H1 (cell line): ENCODE measurements at regions not wholly inside any gene's neighbourhood (a gene's known extent, or its start where the extent isn't known, plus 50 kb on each side); places are given as distances from the start of the nearest gene placed in this dataset.

Experiments used
- ATF2 ChIP-seq: IDR thresholded peaks from 2 replicates; pipeline ENCODE4 v1.6.1; 2012; ENCODE audit warnings: low read length, inconsistent platforms
- CHD7 ChIP-seq: fragments of 300-600 bp; sonication (generic); IDR thresholded peaks from 2 replicates; pipeline ENCODE4 v1.7.1; 2012; ENCODE audit warnings: low read length, moderate library complexity, mild to moderate bottlenecking, inconsistent platforms; ENCODE audit not compliant: insufficient replicate concordance
- CTCF ChIP-seq, 3 experiments: IDR thresholded peaks; 1 replicate in 2 of 3; 2 replicates in 1 of 3; pipeline versions ENCODE4 v1.5.1 to v1.6.1; 2011; ENCODE audit warnings: low read length in 3 of 3, mild to moderate bottlenecking in 3 of 3, inconsistent platforms in 2 of 3, low read depth in 1 of 3, moderate library complexity in 1 of 3; ENCODE audit not compliant: insufficient read depth in 1 of 3; ENCODE audit errors: control extremely low read depth in 1 of 3
- NRF1 ChIP-seq: IDR thresholded peaks from 2 replicates; pipeline ENCODE4 v1.6.1; 2011; ENCODE audit warnings: mild to moderate bottlenecking, low read depth, low read length, improper control_type of control experiment
- SIX5 ChIP-seq: IDR thresholded peaks from 2 replicates; pipeline ENCODE4 v1.6.1; 2011; ENCODE audit warnings: mild to moderate bottlenecking, low read depth, low read length
- TAF1 ChIP-seq: IDR thresholded peaks from 2 replicates; pipeline ENCODE4 v1.6.1; 2011; ENCODE audit warnings: mild to moderate bottlenecking, low read depth, low read length

- TF ChIP-seq CHD7, result no peak
- no peak for TF ChIP-seq ATF2
- TF ChIP-seq TAF1, result no peak
- no peak for TF ChIP-seq CTCF (IDR thresholded peaks at IDR 0.05; ENCODE audit: control extremely low read depth in 1 of 3, insufficient read depth in 1 of 3, low read depth in 1 of 3, low read length in 3 of 3)
- TF ChIP-seq NRF1, result no peak
- TF ChIP-seq SIX5, result no peak
Measured at GRCh38 chr4:18180122-18180521, 158.6 kb upstream of the LCORL start (continued).
